Activated CD4-positive, alpha-beta T cell treated with anti-CD3 and anti-CD28 coated beads for 36 hours (primary cell): ENCODE measurements at regions not wholly inside any gene's neighbourhood (a gene's known extent, or its start where the extent isn't known, plus 50 kb on each side); places are given as distances from the start of the nearest gene placed in this dataset.
A peak's percentile ranks its signal among the peaks of the same experiment; 100 is the strongest.

Source experiments
- ATAC-seq: fragments of 200-7000 bp; cut with Tn5 transposase; one replicate; pipeline ENCODE4 v1.10.0; 2021; ENCODE audit warnings: mild to moderate bottlenecking, moderate library complexity
- CTCF ChIA-PET: fragments of 350-600 bp; sonication (Branson Sonifier 250); formaldehyde crosslinking; loops from one replicate; lab custom pipeline; 2021; ENCODE audit warnings: antibody characterized with exemption; lab: Charles Lee
- POLR2A ChIA-PET: fragments of 350-600 bp; sonication (Branson Sonifier 250); formaldehyde crosslinking; loops from one replicate; lab custom pipeline; 2021; ENCODE audit warnings: antibody characterized with exemption, inconsistent platforms; lab: Charles Lee
- DNase-seq: peaks from one replicate; pipeline ENCODE4 v3.0.0-alpha.2; 2020
- H3K27ac Mint-ChIP-seq: one replicate; pipeline ENCODE4 v1.8.0; 2021; ENCODE audit warnings: mixed read lengths
- H3K27me3 Mint-ChIP-seq: one replicate; pipeline ENCODE4 v1.8.0; 2021; ENCODE audit warnings: mixed read lengths
- H3K36me3 Mint-ChIP-seq: one replicate; pipeline ENCODE4 v1.8.0; 2021; ENCODE audit warnings: low read depth, mixed read lengths
- H3K4me1 Mint-ChIP-seq: one replicate; pipeline ENCODE4 v1.8.0; 2021; ENCODE audit warnings: mixed read lengths
- H3K4me3 Mint-ChIP-seq: one replicate; pipeline ENCODE4 v1.8.0; 2021; ENCODE audit warnings: mild to moderate bottlenecking, moderate library complexity, mixed read lengths
- H3K9me3 Mint-ChIP-seq: one replicate; pipeline ENCODE4 v1.8.0; 2021; ENCODE audit warnings: low read depth, mixed read lengths
- intact Hi-C, 2 experiments: fragments of 100-400 bp; cut with DNase I in 1 of 2; cut with micrococcal nuclease in 1 of 2; formaldehyde crosslinking; loops; one replicate each; pipeline versions ENCODE4 v1.14.2 to v1.15.1; 2022 to 2024; cut with DNase I, micrococcal nuclease

DNA sequence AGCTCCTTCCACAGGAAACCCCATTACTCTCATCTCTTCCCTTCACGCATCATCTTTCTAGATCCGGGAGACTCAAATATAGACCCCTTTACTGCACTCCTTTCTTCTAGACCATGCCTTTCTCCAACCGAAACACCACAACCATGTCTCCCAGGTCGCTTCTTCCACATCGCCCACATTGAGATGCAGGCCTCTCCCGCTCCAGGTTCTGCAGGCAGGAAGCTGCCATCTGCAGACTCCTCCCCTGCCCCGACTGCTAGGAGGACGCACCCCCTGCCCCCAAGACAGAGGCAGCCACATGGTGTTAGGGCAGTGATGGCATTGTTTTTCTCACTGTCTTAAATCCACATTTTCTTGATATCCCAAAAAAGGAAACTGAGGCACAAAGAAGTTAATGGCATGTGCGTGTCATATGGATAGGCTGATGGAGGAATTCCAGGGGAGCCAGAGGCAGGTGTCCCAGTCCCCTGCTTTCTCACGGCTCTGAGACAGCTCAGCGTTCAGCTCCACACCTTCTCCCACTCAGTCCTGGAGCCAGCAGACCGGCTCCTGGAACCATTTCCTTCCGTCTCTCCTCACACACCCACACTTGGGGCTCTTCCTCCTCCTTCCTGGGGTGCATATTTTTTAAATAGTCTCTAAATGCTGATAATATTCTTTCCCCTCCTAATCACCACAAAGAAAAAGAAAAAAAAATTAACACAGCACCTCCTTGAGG, 438.4 kb downstream of the EIPR1 start:
- no peak overlapping the region for H3K4me3 Mint-ChIP-seq
- H3K27ac Mint-ChIP-seq, result no peak overlapping the region
- ChIA-PET CTCF (no interaction called here), POLR2A (no interaction called here)
- H3K4me1 Mint-ChIP-seq, result no peaks in the 10 kb centered on the region
- ATAC-seq, result no peak
- no peaks in the 10 kb centered on the region for H3K36me3 Mint-ChIP-seq
- no peak for DNase-seq
- peaks cover 9% of the 10 kb centered on the region for H3K9me3 Mint-ChIP-seq
- H3K27me3 Mint-ChIP-seq, result peaks cover 3% of the 10 kb centered on the region
- intact Hi-C loops, result no loop called here

DNA sequence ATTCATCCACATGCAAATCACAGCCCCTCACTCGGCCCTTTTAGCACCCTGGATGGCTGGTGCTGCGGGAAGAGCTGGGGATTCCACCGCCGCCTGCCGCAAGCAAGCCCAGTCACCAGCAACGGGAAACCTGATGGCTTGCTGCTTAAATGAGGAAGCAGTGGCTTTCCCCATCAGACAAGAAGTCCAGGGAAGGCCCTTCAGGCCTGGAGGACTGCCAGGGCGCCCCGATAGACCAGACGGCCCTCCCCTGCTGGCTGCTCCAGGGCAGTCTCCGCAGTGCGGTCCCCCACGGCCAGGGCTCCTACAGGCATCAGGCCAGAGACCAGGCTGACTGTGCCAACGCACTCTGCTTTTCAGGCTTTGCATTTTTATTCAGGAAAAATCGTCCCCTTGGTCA, 439.1 kb downstream of the EIPR1 start:
- ChIA-PET POLR2A (no interaction called here), CTCF (no interaction called here)
- H3K4me1 Mint-ChIP-seq, result no peaks in the 10 kb centered on the region
- H3K27me3 Mint-ChIP-seq, result peaks cover 3% of the 10 kb centered on the region
- ATAC-seq (no peak), DNase-seq (no peak)
- H3K27ac Mint-ChIP-seq, result no peak overlapping the region
- H3K36me3 Mint-ChIP-seq, result no peaks in the 10 kb centered on the region
- intact Hi-C loops, result no loop called here
- peaks cover 9% of the 10 kb centered on the region for H3K9me3 Mint-ChIP-seq
- no peak overlapping the region for H3K4me3 Mint-ChIP-seq

DNA sequence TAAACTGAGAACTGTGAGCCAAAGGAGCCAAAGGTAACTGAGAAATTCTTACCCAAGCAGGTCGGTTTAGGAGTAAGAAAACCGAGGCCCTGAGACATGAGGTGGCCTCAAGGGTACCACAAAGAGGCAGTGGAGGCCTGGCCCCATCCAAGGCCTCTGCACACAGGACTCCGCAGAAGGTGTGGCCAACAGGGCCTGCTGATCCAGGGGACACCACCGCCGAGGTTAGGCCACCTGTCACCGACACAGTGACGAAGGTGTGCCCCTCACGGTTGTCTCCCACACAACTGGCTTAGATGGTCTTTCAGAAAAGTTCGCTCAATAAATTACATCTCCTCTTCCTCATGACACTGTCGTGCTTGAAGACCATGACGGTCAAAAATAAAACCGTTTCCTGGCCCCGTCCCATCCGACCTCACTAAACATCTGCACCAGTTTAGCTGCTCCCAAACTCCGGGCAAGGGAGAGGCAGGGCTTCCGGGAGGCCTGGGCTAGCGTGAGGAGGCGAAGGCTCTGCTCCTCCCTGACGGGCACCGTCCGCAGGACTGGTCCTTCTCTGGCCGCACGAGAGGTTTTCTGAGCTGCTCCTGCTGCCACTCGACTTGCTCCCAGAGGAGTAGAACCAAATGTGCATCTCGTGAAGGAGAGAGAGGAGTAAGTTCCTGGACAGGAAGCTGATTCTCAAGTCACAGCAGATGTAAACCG, 442.0 kb downstream of the EIPR1 start:
- Mint-ChIP-seq H3K36me3 (no peaks in the 10 kb centered on the region), H3K4me3 (no peak overlapping the region), H3K4me1 (no peaks in the 10 kb centered on the region), H3K9me3 (peaks cover 9% of the 10 kb centered on the region), H3K27me3 (peaks cover 3% of the 10 kb centered on the region), H3K27ac (no peak overlapping the region)
- ChIA-PET CTCF (no interaction called here), POLR2A (no interaction called here)
- DNase-seq (no peak), ATAC-seq (no peak)
- intact Hi-C loops, result no loop called here

DNA sequence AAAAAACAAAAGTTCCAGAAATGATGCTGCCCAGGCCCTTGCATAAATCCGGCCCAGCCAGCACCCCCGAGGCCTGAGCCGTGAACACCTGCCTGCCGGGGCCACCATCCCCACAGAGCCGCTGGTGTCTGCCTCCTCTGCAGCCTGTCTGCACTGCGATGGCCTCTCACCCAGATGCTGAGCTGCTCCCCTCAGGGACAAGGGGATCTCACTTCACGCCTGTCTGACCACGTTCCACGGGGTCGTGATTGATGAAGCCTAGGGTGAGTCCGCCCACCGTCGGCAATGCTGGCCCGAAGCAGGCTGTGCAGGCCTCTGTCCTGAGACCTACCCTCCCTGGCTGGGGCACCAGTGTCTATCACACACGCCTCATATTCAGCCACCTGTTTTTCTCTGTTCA, 444.2 kb downstream of the EIPR1 start:
- Mint-ChIP-seq H3K4me1 (no peaks in the 10 kb centered on the region), H3K27me3 (peaks cover 4% of the 10 kb centered on the region), H3K9me3 (peaks cover 16% of the 10 kb centered on the region), H3K36me3 (no peaks in the 10 kb centered on the region), H3K27ac (no peak overlapping the region), H3K4me3 (no peak overlapping the region)
- ChIA-PET POLR2A (no interaction called here), CTCF (no interaction called here)
- intact Hi-C loops, result no loop called here
- ATAC-seq (no peak), DNase-seq (no peak)

DNA sequence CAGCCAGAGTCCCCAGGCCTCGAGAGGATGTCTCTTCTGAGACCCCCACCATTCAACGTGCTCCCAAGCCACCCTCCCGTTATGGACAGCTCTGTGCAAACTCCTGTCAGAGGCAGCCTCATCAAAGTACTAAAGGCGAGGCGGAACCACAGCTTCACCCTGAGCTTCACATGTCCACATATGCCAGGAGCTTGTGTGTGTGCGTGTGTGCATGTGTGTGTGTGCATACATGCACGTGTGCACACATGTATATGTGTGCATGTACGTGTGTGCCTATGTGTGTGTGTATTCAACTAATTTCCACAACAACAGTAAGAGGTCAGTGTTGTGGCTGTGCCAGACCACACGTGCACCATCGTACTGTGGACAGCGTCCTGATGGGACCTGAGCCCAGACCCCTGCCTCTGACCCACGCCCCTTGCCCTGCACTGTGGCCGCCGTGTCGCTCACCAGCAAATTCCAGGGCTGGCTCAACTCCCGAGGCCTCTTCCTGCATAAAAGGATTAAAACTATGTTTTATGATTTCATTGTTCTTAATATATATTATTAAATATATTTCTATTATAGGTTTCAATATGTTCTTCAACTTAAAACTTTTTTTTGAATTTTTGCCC, 444.8 kb downstream of the EIPR1 start:
- intact Hi-C loops, result no loop called here
- Mint-ChIP-seq H3K4me1 (no peaks in the 10 kb centered on the region), H3K9me3 (peaks cover 16% of the 10 kb centered on the region), H3K27ac (no peak overlapping the region), H3K36me3 (no peaks in the 10 kb centered on the region), H3K27me3 (peaks cover 4% of the 10 kb centered on the region), H3K4me3 (no peak overlapping the region)
- ATAC-seq, result no peak
- ChIA-PET POLR2A (no interaction called here), CTCF (no interaction called here)
- no peak for DNase-seq

DNA sequence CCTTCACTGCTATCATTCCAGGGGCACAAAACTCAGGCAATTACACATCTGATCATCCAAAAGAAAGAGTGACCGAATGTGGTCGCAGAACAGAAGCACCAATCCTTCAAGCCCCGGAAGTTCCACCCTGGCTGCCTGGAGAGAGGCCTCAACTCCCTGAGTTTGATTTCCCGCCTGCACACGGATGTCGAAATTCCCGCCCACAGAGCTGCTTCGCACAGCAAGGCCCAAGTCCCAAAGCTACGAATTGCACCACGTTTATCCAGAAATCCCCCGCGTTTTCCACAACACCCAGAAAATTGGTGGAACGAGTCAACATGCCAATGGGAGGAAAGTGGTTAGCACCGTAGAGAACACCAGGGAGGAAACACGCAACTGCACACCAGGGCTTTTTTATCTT, 445.4 kb downstream of the EIPR1 start:
- no peaks in the 10 kb centered on the region for H3K36me3 Mint-ChIP-seq
- intact Hi-C loops, result no loop called here
- CTCF ChIA-PET, result no interaction called here
- no peak overlapping the region for H3K4me3 Mint-ChIP-seq
- H3K27me3 Mint-ChIP-seq, result peaks cover 6% of the 10 kb centered on the region
- no peak for ATAC-seq
- no peak overlapping the region for H3K27ac Mint-ChIP-seq
- POLR2A ChIA-PET, result no interaction called here
- peaks cover 13% of the 10 kb centered on the region for H3K9me3 Mint-ChIP-seq
- DNase-seq, result no peak
- no peaks in the 10 kb centered on the region for H3K4me1 Mint-ChIP-seq

DNA sequence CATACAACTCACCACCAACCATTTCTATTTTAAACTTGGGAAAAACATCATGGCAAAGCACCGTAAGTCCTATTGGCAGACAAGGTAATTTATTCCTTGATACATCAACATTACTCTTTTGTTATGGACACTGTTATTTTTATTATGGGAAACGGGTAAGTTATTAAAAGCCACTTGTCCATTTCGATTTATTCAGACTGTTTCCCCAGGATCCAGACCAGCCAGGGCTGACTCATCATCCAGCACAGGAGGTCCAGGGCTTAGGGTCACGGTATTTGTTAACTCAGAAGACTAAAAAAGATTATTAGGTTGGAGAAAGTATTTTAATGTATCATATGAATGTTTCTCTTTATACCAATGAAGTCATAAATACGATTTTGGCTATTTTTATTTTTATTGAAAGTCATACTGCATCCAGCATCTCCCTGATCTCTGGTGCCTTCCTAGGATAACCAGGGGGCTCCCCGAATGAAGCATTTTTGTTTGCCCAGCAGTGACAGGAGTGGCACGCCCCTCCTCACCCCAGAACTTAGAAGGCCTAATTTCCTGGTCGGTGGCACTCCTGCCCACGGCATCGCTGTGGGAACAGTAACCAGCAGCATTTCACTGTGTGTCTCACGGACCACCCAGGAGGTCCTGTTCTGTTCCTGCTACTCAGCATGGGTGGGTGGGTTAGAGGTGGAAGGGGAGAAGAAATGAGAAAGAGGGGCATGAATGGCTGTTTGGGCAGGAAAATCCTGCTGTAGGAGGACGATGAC, 446.1 kb downstream of the EIPR1 start:
- CTCF ChIA-PET, result no interaction called here
- H3K4me1 Mint-ChIP-seq, result peaks cover 3% of the 10 kb centered on the region
- no peak for ATAC-seq
- H3K36me3 Mint-ChIP-seq, result no peaks in the 10 kb centered on the region
- H3K27me3 Mint-ChIP-seq, result peaks cover 6% of the 10 kb centered on the region
- intact Hi-C loops, result no loop called here
- no peak overlapping the region for H3K4me3 Mint-ChIP-seq
- no peak overlapping the region for H3K27ac Mint-ChIP-seq
- DNase-seq, result no peak
- POLR2A ChIA-PET, result no interaction called here
- H3K9me3 Mint-ChIP-seq, result peaks cover 7% of the 10 kb centered on the region

DNA sequence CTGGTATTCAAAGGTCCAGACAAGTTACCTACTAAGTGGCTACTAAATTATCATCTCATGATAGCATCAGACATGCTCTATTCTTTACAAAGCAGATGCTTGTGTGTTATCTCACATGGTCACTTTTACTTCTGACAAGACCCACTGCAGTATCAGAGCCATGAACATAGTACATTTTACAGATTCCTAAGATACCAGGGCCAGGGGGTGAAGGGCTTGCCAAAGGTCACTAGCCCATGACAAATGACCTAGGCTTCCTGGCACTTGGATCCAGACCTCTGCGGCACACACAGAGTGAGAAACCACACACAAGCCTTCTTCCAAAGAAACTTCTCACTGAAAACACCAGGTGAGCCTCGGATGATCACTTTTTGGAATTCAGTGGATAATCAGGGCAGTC, 446.8 kb downstream of the EIPR1 start:
- Mint-ChIP-seq H3K4me1 (peaks cover 3% of the 10 kb centered on the region), H3K27ac (no peak overlapping the region), H3K36me3 (no peaks in the 10 kb centered on the region), H3K27me3 (peaks cover 6% of the 10 kb centered on the region), H3K4me3 (no peak overlapping the region), H3K9me3 (peaks cover 7% of the 10 kb centered on the region)
- CTCF ChIA-PET, result no interaction called here
- no peak for DNase-seq
- POLR2A ChIA-PET, result no interaction called here
- ATAC-seq, result no peak
- intact Hi-C loops, result no loop called here

DNA sequence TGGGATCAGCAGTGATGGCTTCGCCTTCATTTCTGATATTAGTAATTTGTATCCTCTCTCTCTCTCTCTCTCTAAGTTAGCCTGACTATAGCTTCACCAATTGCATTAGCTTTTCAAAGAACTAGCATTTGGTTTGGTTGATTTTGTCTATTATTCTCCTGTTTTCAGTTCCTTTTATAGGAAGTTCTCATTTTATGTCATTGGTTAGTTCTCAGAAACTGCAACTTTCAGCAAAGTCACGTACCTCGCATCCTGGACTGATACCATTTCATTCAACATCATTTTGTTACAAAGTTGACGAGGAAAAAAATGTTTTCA, 450.8 kb downstream of the EIPR1 start:
- intact Hi-C loops, result no loop called here

DNA sequence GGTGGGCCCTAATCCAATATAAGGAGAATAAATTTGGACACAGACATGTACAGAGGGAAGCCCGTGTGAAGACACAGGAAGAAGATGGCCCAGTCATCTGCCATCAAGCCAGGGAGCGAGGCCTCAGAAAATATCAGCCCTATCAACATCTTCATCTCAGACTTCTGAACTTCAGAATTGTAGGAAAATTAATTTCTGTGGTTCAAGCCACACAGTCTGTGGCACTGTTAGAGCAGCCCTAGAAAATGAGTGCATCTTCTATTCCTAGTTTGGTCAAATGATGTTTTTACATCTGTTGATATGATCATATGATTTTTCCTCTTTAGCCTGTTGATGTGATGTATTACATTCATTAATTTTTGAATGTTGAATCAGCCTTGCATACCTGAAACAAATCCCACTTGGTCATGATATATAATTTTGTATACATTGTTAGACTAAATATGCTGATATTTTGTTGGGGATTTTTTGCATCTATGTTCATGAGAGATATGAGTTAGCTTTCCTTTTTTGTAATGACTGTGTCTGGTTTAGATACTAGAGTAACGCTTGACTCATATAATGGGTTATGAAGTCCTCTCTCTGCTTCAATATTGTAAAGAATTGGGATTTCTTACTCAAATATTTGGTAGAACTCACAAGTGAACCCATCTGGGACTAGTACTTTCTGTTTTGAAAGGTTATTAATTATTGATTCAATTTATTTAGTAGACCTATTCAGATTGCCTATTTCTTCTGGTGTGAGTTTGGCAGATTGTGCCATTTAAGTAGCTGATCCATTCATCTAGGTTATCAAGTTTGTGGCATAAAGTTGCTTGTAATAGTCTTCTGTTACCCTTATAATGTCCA, 451.4 kb downstream of the EIPR1 start:
- H3K9me3 Mint-ChIP-seq, result peaks cover 7% of the 10 kb centered on the region
- no peak overlapping the region for H3K27ac Mint-ChIP-seq
- POLR2A ChIA-PET, result interaction anchor here (0.6 kb wide), 1 partner anchor 1049 kb away, joined by 5 read pairs; no protein-coding TSS in a partner anchor
- CTCF ChIA-PET, result no interaction called here
- DNase-seq (no peak), ATAC-seq (peak; percentile 78)
- peaks cover 13% of the 10 kb centered on the region for H3K27me3 Mint-ChIP-seq
- intact Hi-C loops, result no loop called here
- H3K4me3 Mint-ChIP-seq, result no peak overlapping the region
- H3K4me1 Mint-ChIP-seq, result peaks cover 3% of the 10 kb centered on the region
- no peaks in the 10 kb centered on the region for H3K36me3 Mint-ChIP-seq

More for the DNA sequence above, 450.8 kb downstream of the EIPR1 start:
- H3K4me3 Mint-ChIP-seq, result no peak overlapping the region
- POLR2A ChIA-PET, result no interaction called here
- no peak overlapping the region for H3K27ac Mint-ChIP-seq
- no peaks in the 10 kb centered on the region for H3K36me3 Mint-ChIP-seq
- CTCF ChIA-PET, result no interaction called here
- DNase-seq, result no peak
- H3K27me3 Mint-ChIP-seq, result peaks cover 13% of the 10 kb centered on the region
- peaks cover 3% of the 10 kb centered on the region for H3K4me1 Mint-ChIP-seq
- ATAC-seq, result no peak
- peaks cover 7% of the 10 kb centered on the region for H3K9me3 Mint-ChIP-seq

DNA sequence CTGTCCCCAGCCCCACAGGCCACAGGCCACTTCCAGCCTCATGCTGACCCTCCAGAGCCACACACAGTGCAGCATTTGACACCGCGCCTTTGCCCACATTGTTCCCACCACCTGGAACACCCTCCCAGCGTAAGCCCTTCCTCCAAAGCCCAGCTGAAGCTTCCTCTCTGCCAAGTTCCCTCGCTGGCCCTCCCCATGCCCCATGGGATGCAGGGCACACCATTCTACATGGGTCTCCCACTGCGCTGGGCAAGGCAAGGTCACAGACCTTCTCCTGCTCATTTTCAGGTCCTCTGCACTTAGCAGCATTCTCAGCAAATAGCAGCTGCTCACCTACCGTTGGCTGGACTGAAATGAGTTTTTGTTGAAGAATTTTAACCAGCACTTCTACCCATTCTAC, 455.5 kb downstream of the EIPR1 start:
- Mint-ChIP-seq H3K27ac (no peak overlapping the region), H3K4me3 (no peak overlapping the region), H3K9me3 (no peaks in the 10 kb centered on the region), H3K4me1 (peaks cover 3% of the 10 kb centered on the region), H3K27me3 (peaks cover 15% of the 10 kb centered on the region), H3K36me3 (no peaks in the 10 kb centered on the region)
- DNase-seq, result no peak
- no peak for ATAC-seq
- CTCF ChIA-PET, result no interaction called here
- POLR2A ChIA-PET, result no interaction called here
- intact Hi-C loops, result no loop called here
